Aorta (tissue), 5 donors: ENCODE measurements at regions not wholly inside any gene's neighbourhood (a gene's known extent, or its start where the extent isn't known, plus 50 kb on each side); places are given as distances from the start of the nearest gene placed in this dataset.
"Not testable (repeated sequence)": the region's sequence is repeated elsewhere in the genome, so short reads cannot be mapped to it uniquely, and the experiment has no call there.

Experiments used
- ATAC-seq: fragments of 200-7000 bp; cut with Tn5 transposase; one replicate; pipeline ENCODE4 v1.9.1; 2022; ENCODE audit warnings: moderate library complexity; ENCODE audit not compliant: low FRiP score
- DNase-seq, 2 donors: peaks; one replicate each; pipeline ENCODE4 v3.0.0-alpha.2; 2020
- H3K27ac ChIP-seq, 2 donors: one replicate each; pipeline ENCODE4 v1.5.1; 2013; ENCODE audit warnings: low read length in 2 of 2, mild to moderate bottlenecking in 2 of 2, moderate library complexity in 2 of 2, control low read depth in 1 of 2, inconsistent platforms in 1 of 2, low read depth in 1 of 2
- H3K27me3 ChIP-seq, 2 donors: one replicate each; pipeline ENCODE4 v1.6.1; 2013; ENCODE audit warnings: control low read depth in 1 of 2, low read length in 1 of 2, mild to moderate bottlenecking in 1 of 2, moderate library complexity in 1 of 2; ENCODE audit not compliant: insufficient read depth in 2 of 2, control insufficient read depth in 1 of 2
- H3K36me3 ChIP-seq, 2 donors: one replicate each; pipeline ENCODE4 v1.6.1; 2013; ENCODE audit warnings: control low read depth in 1 of 2, low read length in 1 of 2, mild to moderate bottlenecking in 1 of 2; ENCODE audit not compliant: insufficient read depth in 2 of 2, control insufficient read depth in 1 of 2
- H3K4me1 ChIP-seq, 2 donors: one replicate each; pipeline ENCODE4 v1.6.1; 2013; ENCODE audit warnings: low read length in 2 of 2, control low read depth in 1 of 2, mild to moderate bottlenecking in 1 of 2, moderate library complexity in 1 of 2; ENCODE audit not compliant: insufficient read depth in 2 of 2, control insufficient read depth in 1 of 2
- H3K4me3 ChIP-seq, 2 donors: one replicate each; pipeline ENCODE4 v1.5.1; 2013; ENCODE audit warnings: low read length in 2 of 2, control low read depth in 1 of 2, mild to moderate bottlenecking in 1 of 2
- H3K9me3 ChIP-seq: one replicate; pipeline ENCODE4 v1.6.1; 2013; ENCODE audit warnings: mild to moderate bottlenecking, low read length; ENCODE audit not compliant: control insufficient read depth
- WGBS, 2 donors: extraction: QIAGEN DNeasy Blood & Tissue Kit; methylation state at CpG; one replicate each; pipeline ENCODE4 v1.1.7; 2013; 5-methylcytosine and 5-hydroxymethylcytosine counted together
- intact Hi-C, 2 donors: fragments of 100-400 bp; cut with DNase I; formaldehyde crosslinking; loops; one replicate each; pipeline versions ENCODE4 v1.14.2 to v1.15.0; 2022
- donor health status: healthy with polysubstance abuse.
- donor health status: Bipolar disorder and iron deficiency.
- donor health status: DM: no; HTN: no; CAD: no.
- donor health status: DM: no; HTN: no; CAD: no.
- donor health status: DM: yes; HTN: yes; CAD: no.

GRCh38 chr18:5709476-5710095 lies 165.8 kb upstream of the EPB41L3 start:
- no peaks in the 10 kb centered on the region for H3K4me1 ChIP-seq
- no peaks in the 10 kb centered on the region for H3K9me3 ChIP-seq
- intact Hi-C loops: no loop called here
- H3K36me3 ChIP-seq: no peaks in the 10 kb centered on the region
- ATAC-seq (no peak), DNase-seq (no peak)
- WGBS, 2 donors: 71 to 79% methylated on average over 8 of the region's 8 CpGs
- no peak overlapping the region for H3K4me3 ChIP-seq
- no peak overlapping the region for H3K27ac ChIP-seq
- peaks cover 0 to 1% of the 10 kb centered on the region in 2 donors for H3K27me3 ChIP-seq

- ATAC-seq (no peak), DNase-seq (no peak)
- Histone ChIP-seq H3K4me3 (no peak overlapping the region), H3K27me3 (peaks cover 0 to 3% of the 10 kb centered on the region in 2 donors), H3K27ac (no peak overlapping the region), H3K36me3 (no peaks in the 10 kb centered on the region), H3K4me1 (no peaks in the 10 kb centered on the region), H3K9me3 (peaks cover 2% of the 10 kb centered on the region)
- intact Hi-C loops: no loop called here
- WGBS, 2 donors: 68 to 70% methylated on average over 3 of the region's 3 CpGs
Measured at GRCh38 chr18:5707586-5707985, 163.8 kb upstream of the EPB41L3 start.

- 95 to 96% methylated on average over 5 of the region's 5 CpGs for WGBS, 2 donors
- no peak for ATAC-seq
Measured at GRCh38 chr18:5705393-5705792, 161.6 kb upstream of the EPB41L3 start.

GRCh38 chr18:5704847-5705246 lies 161.1 kb upstream of the EPB41L3 start:
- Histone ChIP-seq H3K27ac (no peak overlapping the region), H3K27me3 (peaks cover 0 to 1% of the 10 kb centered on the region in 2 donors), H3K4me3 (no peak overlapping the region), H3K36me3 (no peaks in the 10 kb centered on the region), H3K9me3 (peaks cover 2% of the 10 kb centered on the region), H3K4me1 (no peaks in the 10 kb centered on the region)
- no peak for ATAC-seq
- 48% methylated on average over 4 of the region's 4 CpGs for WGBS, 2 donors
- intact Hi-C loops: no loop called here
- DNase-seq: no peak

More at GRCh38 chr18:5705393-5705792, 161.6 kb upstream of the EPB41L3 start:
- H3K4me1 ChIP-seq: no peaks in the 10 kb centered on the region
- H3K4me3 ChIP-seq: no peak overlapping the region
- DNase-seq: no peak
- peaks cover 2% of the 10 kb centered on the region for H3K9me3 ChIP-seq
- H3K27ac ChIP-seq: no peak overlapping the region
- no peaks in the 10 kb centered on the region for H3K36me3 ChIP-seq
- intact Hi-C loops: no loop called here
- peaks cover 0 to 1% of the 10 kb centered on the region in 2 donors for H3K27me3 ChIP-seq

GRCh38 chr18:5702016-5702415 lies 158.2 kb upstream of the EPB41L3 start:
- ATAC-seq, H3K36me3 ChIP-seq, H3K9me3 ChIP-seq, DNase-seq, H3K27me3 ChIP-seq, H3K4me3 ChIP-seq, intact Hi-C loops, H3K27ac ChIP-seq, H3K4me1 ChIP-seq: not testable (repeated sequence)
- WGBS, 2 donors: 81 to 89% methylated on average over 6 to 7 of the region's 7 CpGs

GRCh38 chr18:5693699-5694294 lies 150.0 kb upstream of the EPB41L3 start:
- Histone ChIP-seq H3K36me3 (no peaks in the 10 kb centered on the region), H3K27ac (no peak overlapping the region), H3K9me3 (no peaks in the 10 kb centered on the region), H3K27me3 (no peaks in the 10 kb centered on the region), H3K4me1 (no peaks in the 10 kb centered on the region), H3K4me3 (no peak overlapping the region)
- intact Hi-C loops: no loop called here
- peak; percentile 73 for ATAC-seq
- 63 to 65% methylated on average over 6 of the region's 6 CpGs for WGBS, 2 donors
- DNase-seq: no peak

GRCh38 chr18:5678779-5679406 lies 135.1 kb upstream of the EPB41L3 start:
- no peaks in the 10 kb centered on the region for H3K36me3 ChIP-seq
- 32 to 36% methylated on average over 3 of the region's 3 CpGs for WGBS, 2 donors

GRCh38 chr18:5678278-5678677 lies 134.5 kb upstream of the EPB41L3 start:
- ATAC-seq (no peak), DNase-seq (no peak)
- intact Hi-C loops: no loop called here
- Histone ChIP-seq H3K9me3 (no peaks in the 10 kb centered on the region), H3K4me3 (no peak overlapping the region), H3K4me1 (no peaks in the 10 kb centered on the region), H3K36me3 (no peaks in the 10 kb centered on the region), H3K27me3 (peaks cover 0 to 2% of the 10 kb centered on the region in 2 donors), H3K27ac (no peak overlapping the region)
- WGBS, 2 donors: 46 to 60% methylated on average over 3 of the region's 3 CpGs

More at GRCh38 chr18:5678779-5679406, 135.1 kb upstream of the EPB41L3 start:
- H3K4me1 ChIP-seq: no peaks in the 10 kb centered on the region
- H3K9me3 ChIP-seq: no peaks in the 10 kb centered on the region
- H3K27ac ChIP-seq: no peak overlapping the region
- intact Hi-C loops: no loop called here
- no peak overlapping the region for H3K4me3 ChIP-seq
- no peak for DNase-seq
- H3K27me3 ChIP-seq: peaks cover 0 to 2% of the 10 kb centered on the region in 2 donors
- no peak for ATAC-seq

GRCh38 chr18:5673616-5674015 lies 129.8 kb upstream of the EPB41L3 start:
- intact Hi-C loops: no loop called here
- Histone ChIP-seq H3K9me3 (no peaks in the 10 kb centered on the region), H3K4me1 (no peaks in the 10 kb centered on the region), H3K36me3 (no peaks in the 10 kb centered on the region), H3K27me3 (no peaks in the 10 kb centered on the region), H3K27ac (no peak overlapping the region), H3K4me3 (no peak overlapping the region)
- 56 to 57% methylated on average over 2 of the region's 2 CpGs for WGBS, 2 donors
- DNase-seq: no peak
- ATAC-seq: no peak
